ENCODE measurements at regions not wholly inside any gene's neighbourhood (a gene's known extent, or its start where the extent isn't known, plus 50 kb on each side); places are given as distances from the start of the nearest gene placed in this dataset.

GRCh38 chr1:36608272-36608671 lies 125.6 kb upstream of the CSF3R start:
- no peak for TF ChIP-seq POLR2A (IDR thresholded peaks at IDR 0.05; ENCODE audit: low read depth, low read length)
- TF ChIP-seq POLR2AphosphoS5 (IDR thresholded peaks at IDR 0.05; ENCODE audit: low read depth, low read length) = no peak
- no peak for TF ChIP-seq TAF1 (IDR thresholded peaks at IDR 0.05; ENCODE audit: borderline replicate concordance, low read depth, low read length)
